WI38 (cell line): ENCODE measurements at regions not wholly inside any gene's neighbourhood (a gene's known extent, or its start where the extent isn't known, plus 50 kb on each side); places are given as distances from the start of the nearest gene placed in this dataset.
"Not testable (repeated sequence)": the region's sequence is repeated elsewhere in the genome, so short reads cannot be mapped to it uniquely, and the experiment has no call there.

Source experiments
- H3K4me3 ChIP-seq: 2 replicates; pipeline ENCODE4 v1.5.1; 2011; ENCODE audit warnings: low read depth, mild to moderate bottlenecking, control low read depth, low read length
- TF ChIP-seq, protein P1 (sequence below): IDR thresholded peaks from 2 replicates; pipeline ENCODE4 v1.5.1; 2012; ENCODE audit warnings: low read depth, mild to moderate bottlenecking, control low read depth, low read length

DNA sequence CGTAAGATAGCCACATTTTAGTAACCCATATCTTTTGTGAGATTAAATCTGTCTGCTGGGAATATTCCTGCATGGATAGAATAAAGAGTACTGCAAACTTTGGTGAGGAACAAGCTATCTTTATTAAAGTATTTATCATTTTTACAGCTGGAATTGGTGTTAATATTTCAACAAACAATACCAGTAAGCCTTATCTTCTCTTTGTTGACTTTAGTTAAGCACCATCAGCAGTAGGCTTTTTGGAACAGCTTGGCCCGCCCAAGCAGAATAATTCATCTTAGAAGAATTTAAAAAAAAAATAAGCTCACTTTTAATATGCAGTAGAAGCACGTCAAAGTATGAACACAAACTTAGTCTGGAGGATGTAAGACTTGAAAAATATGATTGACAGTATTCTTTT is 917.8 kb upstream of the ADGRB3 start:
- TF ChIP-seq, protein P1, sequence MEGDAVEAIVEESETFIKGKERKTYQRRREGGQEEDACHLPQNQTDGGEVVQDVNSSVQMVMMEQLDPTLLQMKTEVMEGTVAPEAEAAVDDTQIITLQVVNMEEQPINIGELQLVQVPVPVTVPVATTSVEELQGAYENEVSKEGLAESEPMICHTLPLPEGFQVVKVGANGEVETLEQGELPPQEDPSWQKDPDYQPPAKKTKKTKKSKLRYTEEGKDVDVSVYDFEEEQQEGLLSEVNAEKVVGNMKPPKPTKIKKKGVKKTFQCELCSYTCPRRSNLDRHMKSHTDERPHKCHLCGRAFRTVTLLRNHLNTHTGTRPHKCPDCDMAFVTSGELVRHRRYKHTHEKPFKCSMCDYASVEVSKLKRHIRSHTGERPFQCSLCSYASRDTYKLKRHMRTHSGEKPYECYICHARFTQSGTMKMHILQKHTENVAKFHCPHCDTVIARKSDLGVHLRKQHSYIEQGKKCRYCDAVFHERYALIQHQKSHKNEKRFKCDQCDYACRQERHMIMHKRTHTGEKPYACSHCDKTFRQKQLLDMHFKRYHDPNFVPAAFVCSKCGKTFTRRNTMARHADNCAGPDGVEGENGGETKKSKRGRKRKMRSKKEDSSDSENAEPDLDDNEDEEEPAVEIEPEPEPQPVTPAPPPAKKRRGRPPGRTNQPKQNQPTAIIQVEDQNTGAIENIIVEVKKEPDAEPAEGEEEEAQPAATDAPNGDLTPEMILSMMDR, result no peak
- no peak overlapping the region for H3K4me3 ChIP-seq

DNA sequence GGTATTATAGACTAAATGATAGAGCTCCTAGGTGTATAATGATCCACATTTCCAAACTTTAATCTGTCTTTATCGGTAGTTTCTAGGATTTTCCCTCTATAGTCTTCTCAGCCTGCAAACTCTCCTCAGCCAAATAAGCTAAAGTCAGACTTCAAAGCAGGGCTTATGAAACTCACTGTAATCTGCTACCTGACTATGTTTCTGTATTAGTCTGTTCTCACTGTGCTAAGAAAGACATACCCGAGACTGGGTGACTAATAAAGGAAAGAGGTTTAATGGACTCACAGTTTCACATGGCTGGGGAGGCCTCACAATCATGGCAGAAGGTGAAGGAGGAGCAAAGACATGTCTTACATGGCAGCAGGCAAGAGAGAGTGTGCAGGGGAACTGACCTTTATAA is 928.7 kb upstream of the ADGRB3 start:
- TF ChIP-seq, protein P1, result no peak
- no peak overlapping the region for H3K4me3 ChIP-seq

DNA sequence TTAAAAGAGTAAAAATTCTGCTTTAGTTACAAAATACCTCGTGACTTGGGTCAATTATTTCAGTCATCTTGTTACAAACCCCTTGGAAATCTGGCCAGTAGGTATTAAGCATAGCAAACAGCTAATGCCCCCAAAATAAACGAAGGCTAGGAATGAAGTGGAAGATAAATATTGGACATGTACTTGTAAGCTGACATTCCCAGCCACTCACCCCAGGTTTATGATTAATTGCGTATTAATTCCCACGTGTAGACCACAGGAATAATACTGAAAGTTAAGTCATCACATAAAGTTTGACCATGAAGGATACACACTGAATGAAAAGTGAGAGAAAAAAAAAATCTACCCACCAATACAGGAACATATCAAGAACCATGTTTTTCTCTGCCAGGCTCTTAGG is 936.5 kb upstream of the ADGRB3 start:
- TF ChIP-seq, protein P1, result no peak
- no peak overlapping the region for H3K4me3 ChIP-seq

DNA sequence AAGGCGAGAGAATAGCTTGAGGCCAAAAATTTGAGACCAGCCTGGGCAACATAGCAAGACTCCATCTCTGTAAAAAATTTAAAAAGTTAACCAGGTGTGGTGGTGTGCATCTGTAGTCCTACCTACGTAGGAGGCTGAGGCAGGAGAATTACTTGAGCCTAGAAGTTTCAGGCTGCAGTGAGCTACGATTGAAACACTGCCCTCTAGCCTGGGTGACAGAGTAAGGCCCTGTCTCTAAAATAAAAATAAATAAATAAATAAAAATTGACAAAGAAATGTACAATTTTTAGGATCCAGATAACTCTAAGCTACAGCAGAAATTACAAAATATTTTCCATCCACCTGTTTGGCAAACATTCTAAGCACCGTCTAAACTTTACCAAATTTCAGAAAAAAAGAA is 941.0 kb upstream of the ADGRB3 start:
- H3K4me3 ChIP-seq, result no peak overlapping the region
- TF ChIP-seq, protein P1, result no peak

DNA sequence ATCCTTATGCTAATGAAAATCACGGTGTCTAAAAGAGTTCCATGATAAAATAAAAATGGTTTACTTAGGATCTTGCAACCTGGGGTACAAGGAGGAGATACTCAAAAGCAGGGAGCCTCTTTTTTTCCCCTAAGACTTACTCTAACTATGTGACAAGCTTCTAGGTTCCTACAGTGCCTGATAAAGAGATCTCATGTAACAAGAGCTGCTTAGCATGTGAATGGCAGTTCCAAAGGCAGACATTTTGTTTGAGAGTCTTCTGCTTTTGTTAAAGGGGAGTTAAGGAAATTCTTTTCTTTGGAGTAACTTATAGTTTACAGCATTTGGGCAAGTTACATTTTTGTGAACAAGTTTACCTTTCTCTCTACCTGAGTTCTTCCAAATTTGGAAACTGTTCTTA is 945.8 kb upstream of the ADGRB3 start:
- H3K4me3 ChIP-seq, result no peak overlapping the region
- TF ChIP-seq, protein P1, result no peak

DNA sequence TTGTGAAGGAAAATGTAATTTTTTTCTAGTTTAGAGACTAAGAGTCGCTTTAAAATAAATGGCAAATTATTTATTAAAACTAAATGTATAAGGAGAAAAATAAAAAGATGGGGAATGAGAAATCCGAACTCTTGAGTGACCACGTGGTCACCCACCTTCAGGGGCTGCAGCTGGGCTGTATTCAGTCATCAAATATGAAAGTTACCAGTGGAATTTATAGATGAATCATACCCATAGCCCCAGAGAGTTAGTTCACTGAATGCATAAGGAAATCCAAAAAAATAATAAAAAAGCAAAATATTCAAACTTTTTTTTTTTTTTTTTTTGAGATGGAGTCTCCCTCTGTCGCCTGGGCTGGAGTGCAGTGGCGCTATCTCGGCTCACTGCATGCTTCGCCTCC is 947.7 kb upstream of the ADGRB3 start:
- TF ChIP-seq, protein P1, result no peak

DNA sequence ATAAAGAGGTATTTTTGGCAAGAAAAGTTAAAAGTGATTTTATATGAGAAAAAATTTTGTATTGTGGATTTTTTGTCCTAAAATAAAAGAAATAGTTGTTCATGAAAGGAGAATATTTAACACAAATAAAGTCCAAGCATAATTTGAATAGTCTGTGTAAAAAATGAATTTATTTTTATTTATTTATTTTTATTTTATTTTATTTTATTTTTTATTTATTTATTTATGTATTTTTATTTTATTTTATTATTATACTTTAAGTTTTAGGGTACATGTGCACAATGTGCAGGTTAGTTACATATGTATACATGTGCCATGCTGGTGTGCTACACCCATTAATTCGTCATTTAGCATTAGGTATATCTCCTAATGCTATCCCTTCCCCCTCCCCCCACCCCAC is 948.9 kb upstream of the ADGRB3 start:
- not testable (repeated sequence) for H3K4me3 ChIP-seq

More for the DNA sequence above, 947.7 kb upstream of the ADGRB3 start:
- no peak overlapping the region for H3K4me3 ChIP-seq

DNA sequence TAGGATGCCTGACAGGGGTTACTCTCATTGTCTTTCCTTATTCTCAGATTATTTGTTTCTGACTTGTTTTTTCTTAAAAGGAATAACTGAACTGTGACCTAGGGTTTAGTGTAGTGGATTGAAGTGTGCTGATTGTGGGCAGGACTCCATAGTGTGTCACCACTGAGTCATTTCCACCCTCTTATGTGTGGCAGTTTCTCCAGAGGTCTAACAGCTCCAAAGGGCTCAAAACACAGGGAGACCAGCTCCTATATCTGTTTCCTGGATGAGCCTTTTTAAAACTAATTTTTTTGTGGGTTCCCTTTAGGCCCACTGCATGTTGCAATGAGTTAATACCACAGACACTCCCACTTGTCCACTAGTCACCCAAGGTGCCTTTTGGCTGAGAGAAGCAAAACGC is 951.1 kb upstream of the ADGRB3 start:
- TF ChIP-seq, protein P1, result no peak
- no peak overlapping the region for H3K4me3 ChIP-seq
